GM19240 (cell line): ENCODE measurements at regions not wholly inside any gene's neighbourhood (a gene's known extent, or its start where the extent isn't known, plus 50 kb on each side); places are given as distances from the start of the nearest gene placed in this dataset.
"Not testable (repeated sequence)": the region's sequence is repeated elsewhere in the genome, so short reads cannot be mapped to it uniquely, and the experiment has no call there.

Source experiments
- DNase-seq: peaks from one replicate; pipeline ENCODE4 v3.0.0; 2011; ENCODE audit warnings: low spot score; ENCODE audit not compliant: insufficient read length

- no peak for DNase-seq
Measured at GRCh38 chr9:78668148-78668832, 371.4 kb downstream of the PSAT1 start.

GRCh38 chr9:78669591-78669990 lies 372.7 kb downstream of the PSAT1 start:
- DNase-seq: no peak

GRCh38 chr9:78671785-78672184 lies 374.9 kb downstream of the PSAT1 start:
- no peak for DNase-seq

DNA sequence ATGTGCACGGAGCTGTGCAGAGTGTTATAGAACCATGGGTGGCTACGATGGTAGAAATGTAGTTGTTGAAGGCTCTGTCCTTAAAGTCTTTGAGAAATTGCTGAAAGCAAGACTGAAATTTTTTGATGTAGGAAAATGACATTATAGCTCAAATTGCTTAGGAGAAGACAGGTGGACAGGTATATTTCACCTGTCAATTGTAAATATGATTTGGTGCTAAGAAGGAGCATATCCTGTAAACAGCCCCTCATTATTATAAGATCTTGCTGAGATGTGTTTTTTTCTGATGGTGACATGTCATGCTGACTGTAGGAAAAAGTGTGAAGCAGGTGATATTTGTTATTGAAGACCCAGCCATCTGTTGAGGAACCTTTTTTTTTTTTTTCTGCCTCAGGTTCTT lies 377.9 kb downstream of the PSAT1 start:
- no peak for DNase-seq

DNA sequence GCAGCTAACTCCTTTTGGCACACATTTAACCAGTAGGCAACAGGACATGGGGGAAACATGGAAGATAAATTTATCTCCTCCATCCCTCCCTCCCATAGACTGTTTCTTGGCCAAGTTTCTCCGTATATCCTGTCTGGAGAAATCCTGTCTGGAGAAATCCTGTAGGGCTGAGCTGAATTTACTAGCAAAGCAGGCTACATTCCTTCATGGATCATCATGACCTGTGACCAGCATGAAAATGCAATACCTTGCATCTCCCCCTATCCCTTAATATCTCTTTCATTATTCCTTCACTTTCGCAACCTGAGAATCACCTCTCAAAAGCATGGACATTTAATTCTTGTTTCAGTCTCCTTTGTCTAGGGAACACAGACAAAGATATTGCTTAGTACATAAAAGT lies 379.1 kb downstream of the PSAT1 start:
- no peak for DNase-seq

GRCh38 chr9:78676623-78677022 lies 379.7 kb downstream of the PSAT1 start:
- no peak for DNase-seq

GRCh38 chr9:78677326-78677725 lies 380.4 kb downstream of the PSAT1 start:
- DNase-seq: no peak

DNA sequence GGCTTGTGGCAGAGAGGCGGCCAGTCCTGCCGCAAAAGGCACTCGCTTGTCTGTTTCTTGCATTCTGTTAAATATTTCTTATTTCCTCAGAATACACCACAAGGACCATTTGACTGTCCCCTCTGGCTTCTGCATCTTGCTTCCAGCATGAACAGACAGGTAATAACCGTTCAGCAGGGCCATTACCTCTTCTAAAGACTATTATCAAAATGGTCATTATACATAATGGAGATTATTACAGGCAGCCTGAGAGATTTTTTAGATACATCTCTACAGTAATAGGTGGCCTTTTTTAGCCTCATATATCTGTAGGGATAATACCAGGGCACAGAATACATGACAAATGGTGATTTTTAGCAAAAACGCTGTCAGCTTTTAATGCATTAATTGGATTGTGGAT lies 382.0 kb downstream of the PSAT1 start:
- DNase-seq: no peak

DNA sequence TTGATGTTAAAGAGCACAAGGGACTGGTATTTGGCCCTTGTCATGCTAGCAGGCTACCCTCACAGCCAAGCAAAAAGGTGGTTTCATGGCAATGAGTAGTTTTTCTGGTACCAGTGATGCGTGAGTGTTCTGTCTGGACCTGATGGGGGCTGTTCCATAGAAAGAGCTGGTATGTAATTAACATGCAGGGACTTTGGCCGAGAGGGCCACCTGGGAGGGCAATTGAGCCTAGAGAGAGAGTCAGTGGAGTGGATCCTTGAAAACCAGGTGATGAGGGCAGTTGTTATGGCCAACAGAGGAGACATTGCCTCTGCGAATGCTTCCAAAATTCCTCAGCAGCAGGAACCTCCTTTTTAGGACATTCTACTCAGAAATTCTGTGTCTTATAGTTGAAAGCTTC lies 383.3 kb downstream of the PSAT1 start:
- DNase-seq: no peak

- no peak for DNase-seq
Measured at GRCh38 chr9:78682216-78682615, 385.3 kb downstream of the PSAT1 start.

- DNase-seq: no peak
Measured at GRCh38 chr9:78685471-78685870, 388.5 kb downstream of the PSAT1 start.

- no peak for DNase-seq
Measured at GRCh38 chr9:78688796-78689195, 391.9 kb downstream of the PSAT1 start.

DNA sequence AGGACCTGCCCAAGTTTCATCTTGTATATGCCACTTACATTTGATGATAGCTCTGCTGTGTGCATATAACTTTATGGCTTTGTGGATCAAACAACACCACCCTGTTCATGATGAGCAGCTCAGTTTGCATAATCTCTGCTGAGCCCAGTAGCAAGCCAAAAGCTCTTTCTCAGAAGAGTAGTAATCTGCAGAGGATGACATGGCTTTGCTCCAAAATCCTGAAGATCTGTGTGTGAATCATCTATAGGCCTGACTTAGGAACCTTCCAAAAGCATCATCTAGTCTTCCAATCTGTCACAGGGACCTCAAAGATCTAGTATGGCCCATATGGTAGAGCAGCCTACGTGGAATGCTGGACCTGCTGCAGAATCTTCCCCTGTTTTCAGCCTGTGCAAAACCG lies 394.6 kb downstream of the PSAT1 start:
- no peak for DNase-seq

DNA sequence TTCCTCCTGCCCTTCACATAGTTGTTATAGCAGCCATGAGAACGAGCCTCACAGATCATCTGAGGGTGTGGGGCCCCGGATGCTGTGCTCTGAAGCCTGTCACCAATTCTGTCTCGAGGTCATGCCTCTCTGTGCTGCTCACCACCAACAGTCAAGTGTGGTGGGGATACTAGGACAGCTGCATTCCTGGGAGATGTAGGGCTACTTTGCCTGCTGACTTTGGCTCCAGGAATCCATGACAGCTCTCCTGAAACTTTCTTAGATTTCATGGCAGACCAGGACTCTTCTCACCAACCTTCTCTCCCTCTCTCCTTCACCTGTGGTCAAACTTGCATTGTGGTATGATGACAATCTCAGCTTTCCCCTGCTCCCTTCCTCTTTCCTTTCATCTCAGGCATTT lies 395.9 kb downstream of the PSAT1 start:
- DNase-seq: no peak

DNA sequence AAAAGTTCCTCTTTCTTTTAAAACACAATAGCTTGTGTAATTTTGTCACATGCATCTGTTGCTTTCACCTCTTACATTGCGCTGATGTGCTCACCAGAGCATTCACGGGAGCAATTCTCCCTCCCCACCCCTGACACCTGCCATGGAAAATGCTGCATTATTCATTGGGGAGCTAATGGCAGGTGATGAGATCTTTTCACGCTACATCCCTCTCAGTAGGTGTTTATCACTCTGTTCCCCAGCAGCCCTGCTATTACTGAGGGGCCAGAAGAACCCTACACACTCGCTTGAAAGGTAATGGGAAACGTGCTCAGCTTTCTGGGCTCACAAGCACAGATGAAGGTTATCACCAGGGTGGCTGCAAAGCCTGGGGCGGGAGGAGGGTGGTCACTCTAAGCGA lies 398.0 kb downstream of the PSAT1 start:
- no peak for DNase-seq

GRCh38 chr9:78695519-78695918 lies 398.6 kb downstream of the PSAT1 start:
- no peak for DNase-seq

DNA sequence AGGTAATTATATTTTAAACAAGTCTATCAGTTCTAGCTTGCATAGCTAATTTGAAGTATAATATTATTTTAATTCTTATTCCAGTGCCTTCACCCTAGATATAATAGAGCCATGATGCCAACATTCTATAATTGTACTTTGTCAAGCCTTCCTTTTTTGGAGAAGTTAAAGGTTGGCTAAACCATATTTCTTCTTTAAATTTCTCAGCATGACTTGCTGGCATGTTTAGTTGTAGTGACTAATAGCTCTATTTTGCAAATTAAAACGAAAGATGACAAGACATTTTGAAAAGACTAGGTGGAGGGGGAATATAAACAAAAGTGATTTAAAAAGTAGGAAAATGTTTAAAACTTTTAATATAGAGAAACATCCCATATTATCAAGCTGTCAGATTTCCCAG lies 400.7 kb downstream of the PSAT1 start:
- DNase-seq: no peak

DNA sequence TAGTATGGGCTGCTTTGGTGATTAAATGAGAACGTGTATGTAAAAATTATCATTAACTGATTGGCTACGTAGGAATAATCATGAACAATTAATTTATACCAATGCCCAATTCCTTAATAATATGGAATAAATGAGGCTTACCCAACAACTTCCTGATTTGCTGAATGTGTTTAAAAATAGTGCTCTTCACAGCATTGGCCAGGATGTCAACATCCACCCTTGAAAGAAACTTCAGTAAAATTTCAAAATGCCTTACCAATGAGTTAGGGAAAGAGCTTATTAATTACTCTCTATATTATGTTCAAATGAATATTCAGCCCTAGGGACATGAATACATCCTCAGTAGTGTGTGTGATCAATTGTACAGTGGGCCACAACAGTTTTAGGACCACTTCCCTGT lies 401.4 kb downstream of the PSAT1 start:
- no peak for DNase-seq

DNA sequence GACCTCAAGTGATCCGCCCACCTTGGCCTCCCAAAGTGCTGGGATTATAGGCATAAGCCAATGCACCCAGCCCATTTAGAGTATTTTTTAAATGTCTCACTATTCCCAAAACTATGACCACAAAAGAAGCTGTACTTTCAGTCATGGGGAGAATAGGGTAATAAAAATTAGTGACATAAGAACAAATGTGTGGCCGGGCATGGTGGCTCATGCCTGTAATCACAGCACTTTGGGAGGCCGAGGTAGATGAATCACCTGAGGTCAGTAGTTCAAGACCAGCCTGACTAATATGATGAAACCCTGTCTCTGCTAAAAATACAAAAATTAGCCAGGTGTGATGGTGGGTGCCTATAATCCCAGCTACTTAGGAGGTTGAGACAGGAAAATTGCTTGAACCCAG lies 402.3 kb downstream of the PSAT1 start:
- not testable (repeated sequence) for DNase-seq

DNA sequence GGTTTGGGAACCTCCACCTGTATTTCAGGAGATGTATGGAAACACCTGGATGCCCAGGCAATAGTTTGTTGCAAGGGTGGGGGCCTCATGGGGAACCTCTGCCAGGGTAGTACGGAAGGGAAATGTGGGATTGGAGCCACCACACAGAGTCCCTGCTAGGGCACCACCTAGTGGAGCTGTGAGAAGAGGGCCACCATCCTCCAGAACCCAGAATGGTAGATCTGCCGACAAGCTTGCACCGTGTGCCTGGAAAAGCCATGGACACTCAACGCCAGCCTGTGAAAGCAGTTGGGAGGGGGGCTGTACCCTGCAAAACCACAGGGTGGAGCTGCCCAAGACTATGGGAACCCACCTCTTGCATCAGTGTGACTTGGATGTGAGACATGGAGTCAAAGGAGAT lies 407.2 kb downstream of the PSAT1 start:
- DNase-seq: not testable (repeated sequence)

DNA sequence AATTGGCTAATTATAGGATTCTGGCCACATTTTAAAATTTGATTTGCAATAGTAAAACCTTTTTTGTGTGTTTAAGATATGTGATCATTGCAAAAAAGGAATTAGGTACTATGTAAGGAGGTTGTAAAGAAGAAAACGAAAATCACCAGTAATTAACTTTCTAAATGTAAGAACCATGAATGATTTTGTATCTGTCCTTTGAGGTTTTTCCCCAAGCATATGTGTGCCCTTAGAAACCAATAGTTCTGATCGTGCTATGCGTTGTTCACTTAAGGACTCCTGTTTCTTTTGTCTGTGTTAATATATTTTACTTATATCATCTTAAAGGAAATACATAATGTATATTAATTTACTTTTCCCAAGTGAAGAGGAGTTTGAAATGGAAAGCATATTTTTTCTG lies 410.2 kb downstream of the PSAT1 start:
- DNase-seq: no peak

GRCh38 chr9:78707481-78707991 lies 410.6 kb downstream of the PSAT1 start:
- no peak for DNase-seq

GRCh38 chr9:78712903-78713613 lies 416.1 kb downstream of the PSAT1 start:
- no peak for DNase-seq
